HG03558 (cell line): ENCODE measurements at regions not wholly inside any gene's neighbourhood (a gene's known extent, or its start where the extent isn't known, plus 50 kb on each side); places are given as distances from the start of the nearest gene placed in this dataset.
A peak's percentile ranks its signal among the peaks of the same experiment; 100 is the strongest.
"Not testable (repeated sequence)": the region's sequence is repeated elsewhere in the genome, so short reads cannot be mapped to it uniquely, and the experiment has no call there.

ENCODE experiments used
- ATAC-seq: cut with Tn5 transposase; IDR thresholded peaks from one replicate; pipeline ENCODE4 v1.9.1; 2021; ENCODE audit warnings: moderate number of reproducible peaks; ENCODE audit not compliant: unreplicated experiment; ENCODE audit errors: extremely low read depth

DNA sequence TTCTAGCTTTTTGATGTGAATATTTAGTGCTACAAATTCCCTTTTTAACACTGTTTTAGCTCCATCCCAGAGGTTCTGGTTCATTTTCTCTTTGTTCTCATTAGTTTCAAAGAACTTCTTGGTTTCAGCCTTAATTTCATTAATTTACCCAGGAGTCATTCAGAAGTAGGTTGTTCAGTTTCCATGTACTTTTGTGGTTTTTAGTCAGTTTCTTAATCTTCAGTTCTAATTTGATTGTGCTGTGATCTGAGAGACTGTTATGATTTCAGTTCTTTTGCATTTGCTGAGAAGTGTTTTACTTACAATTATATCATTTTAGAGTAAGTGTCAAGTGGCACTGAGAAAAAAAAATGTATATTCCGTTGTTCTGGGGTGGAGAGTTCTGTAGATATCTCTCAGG lies 240.1 kb upstream of the RASA1 start:
- ATAC-seq: no peak

- no peak for ATAC-seq
Measured at GRCh38 chr5:87029951-87030350, 237.7 kb upstream of the RASA1 start.

- no peak for ATAC-seq
Measured at GRCh38 chr5:87030699-87031098, 237.0 kb upstream of the RASA1 start.

DNA sequence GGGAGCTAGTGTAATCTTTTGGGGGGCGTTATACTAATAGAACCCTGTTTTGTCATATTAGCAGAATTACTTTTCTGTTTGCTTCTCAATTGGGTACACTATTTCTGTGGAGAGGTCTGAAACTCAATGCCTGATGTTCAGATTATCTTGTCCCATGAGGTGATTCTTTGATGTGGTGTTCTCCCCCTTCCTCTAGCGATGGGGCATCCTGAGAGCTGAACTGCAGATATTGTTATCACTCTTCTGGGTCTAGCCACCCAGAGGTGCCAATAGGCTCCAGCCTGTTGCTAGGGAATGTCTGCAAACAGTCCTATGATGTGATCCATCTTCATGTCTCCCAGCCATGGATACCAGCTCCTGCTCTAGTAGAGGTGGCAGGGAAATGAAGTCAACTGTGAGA lies 233.1 kb upstream of the RASA1 start:
- ATAC-seq: no peak

- ATAC-seq: no peak
Measured at GRCh38 chr5:87042554-87042953, 225.1 kb upstream of the RASA1 start.

DNA sequence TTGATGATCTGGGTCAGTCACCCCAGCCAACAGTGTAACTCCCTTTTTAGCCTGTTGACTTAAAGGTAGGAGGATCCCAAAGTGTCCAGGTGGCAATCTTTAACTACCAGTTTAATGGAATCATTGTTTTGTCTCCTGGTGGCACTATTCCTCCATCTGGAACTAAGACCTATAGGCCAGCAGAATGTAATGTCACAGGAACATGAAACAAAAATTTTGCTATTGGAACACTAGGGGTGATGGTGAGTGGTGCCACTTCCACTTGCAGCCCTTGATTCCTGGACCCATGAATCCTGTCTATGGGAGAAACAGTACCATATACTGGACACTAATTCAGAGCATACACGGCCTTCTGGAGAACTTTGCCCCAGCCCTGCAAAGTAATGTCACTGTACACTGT lies 219.5 kb upstream of the RASA1 start:
- no peak for ATAC-seq

DNA sequence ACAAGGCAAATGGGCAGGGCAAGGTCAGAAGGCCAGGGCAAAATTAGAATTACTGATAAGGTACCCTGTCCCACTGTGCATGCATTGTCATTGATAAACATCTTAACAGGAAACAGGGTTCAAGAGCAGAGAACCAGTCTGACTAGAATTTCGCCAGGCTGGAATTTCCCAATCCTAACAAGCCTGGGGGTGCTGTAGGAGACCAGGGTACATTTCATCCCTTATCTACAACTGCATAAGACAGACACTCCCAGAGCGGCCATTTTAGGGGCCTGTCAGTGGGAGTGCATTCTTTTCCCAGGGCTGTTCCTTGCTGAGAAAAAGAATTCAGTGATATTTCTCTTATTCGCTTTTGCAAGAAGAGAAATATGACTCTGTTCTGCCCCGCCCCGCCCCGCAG lies 218.7 kb upstream of the RASA1 start:
- not testable (repeated sequence) for ATAC-seq

- no peak for ATAC-seq
Measured at GRCh38 chr5:87051502-87052113, 216.1 kb upstream of the RASA1 start.

GRCh38 chr5:87053146-87053545 lies 214.5 kb upstream of the RASA1 start:
- no peak for ATAC-seq

DNA sequence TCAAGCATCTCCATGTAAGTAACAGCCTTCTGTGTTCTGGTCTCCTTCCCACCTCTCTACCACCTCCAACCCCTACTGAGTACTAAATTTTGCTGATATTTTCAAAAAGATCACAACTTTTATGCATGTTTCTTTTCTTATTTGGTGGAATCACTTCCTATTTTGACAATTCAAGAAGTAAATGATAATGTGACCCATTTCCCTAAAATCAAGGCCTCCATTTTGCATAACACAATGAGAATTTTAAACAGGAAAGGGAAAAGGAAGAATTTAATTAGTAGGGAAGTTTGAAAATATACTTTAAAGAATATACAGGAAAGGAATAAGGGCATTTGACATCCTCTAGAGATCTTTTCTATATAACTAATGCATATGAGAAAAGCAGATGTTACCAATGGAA lies 212.9 kb upstream of the RASA1 start:
- no peak for ATAC-seq

DNA sequence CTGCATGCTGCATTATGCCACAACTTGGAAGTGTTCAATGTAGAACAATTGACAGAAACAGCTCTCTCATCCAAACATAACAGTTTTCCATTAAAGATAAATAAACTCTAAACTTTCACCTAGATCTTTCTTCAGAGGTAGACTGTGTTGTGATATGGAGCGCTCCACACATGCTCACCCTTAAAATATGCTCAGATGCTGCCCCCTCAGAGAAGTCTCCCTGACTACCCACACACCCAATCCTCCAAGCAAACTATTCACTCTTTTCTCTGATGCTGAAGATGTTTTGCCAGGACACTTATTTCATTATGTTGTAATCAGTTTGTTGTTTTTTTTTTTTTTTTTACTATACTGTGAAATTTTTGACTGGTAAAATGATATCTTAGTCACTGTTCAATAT lies 206.6 kb upstream of the RASA1 start:
- ATAC-seq: no peak

GRCh38 chr5:87069311-87069710 lies 198.4 kb upstream of the RASA1 start:
- ATAC-seq: no peak

DNA sequence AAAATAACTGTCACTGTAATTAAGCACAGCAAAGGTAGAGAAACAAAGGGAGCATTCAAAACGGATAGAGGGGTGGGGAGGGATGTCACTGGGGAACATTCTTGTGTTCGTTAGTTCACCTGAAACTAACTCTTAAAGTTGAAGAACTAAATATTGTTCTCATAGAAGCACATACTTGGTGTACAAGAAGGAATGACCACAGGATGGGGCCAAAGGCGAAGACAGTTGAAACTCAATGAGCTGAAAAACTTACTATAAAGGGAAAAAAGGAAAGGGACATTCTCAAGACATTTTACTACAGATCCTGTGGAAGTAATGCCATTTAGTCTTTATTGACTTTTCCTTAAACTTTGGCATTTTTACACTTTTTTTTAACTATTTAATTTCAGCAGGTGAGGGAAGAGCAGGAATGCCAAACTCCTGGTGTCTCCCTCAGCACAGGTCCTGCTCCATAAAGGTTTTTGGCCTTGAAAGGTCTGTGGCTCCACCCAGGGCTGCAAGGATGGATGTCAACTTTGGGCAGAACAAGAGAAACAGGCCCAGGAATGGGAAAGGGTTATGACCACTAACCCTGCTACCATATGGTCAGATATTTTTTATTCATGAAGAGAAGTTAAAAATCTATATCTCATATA lies 197.6 kb upstream of the RASA1 start:
- ATAC-seq: no peak

GRCh38 chr5:87074072-87074471 lies 193.6 kb upstream of the RASA1 start:
- no peak for ATAC-seq

- ATAC-seq: peak; percentile 92
Measured at GRCh38 chr5:87074934-87075541, 192.6 kb upstream of the RASA1 start.

GRCh38 chr5:87076411-87076810 lies 191.3 kb upstream of the RASA1 start:
- ATAC-seq: no peak

DNA sequence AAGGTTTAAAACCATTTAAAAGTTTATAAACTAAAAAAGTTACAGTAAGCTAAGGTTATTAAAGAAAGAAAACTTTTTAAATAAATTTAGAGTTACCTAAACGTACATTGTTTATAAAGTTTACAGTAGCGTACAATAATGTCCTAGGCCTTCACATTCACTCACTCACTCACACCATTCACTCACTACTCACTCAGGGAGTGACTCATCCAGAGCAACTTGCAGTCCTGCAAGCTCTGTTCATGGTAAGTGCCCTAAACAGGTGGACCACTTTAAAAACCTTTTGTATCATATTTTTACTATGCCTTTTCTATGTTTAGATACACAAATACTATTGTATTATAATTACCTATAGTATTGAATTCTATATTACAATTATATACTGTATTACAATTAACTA lies 190.8 kb upstream of the RASA1 start:
- no peak for ATAC-seq

DNA sequence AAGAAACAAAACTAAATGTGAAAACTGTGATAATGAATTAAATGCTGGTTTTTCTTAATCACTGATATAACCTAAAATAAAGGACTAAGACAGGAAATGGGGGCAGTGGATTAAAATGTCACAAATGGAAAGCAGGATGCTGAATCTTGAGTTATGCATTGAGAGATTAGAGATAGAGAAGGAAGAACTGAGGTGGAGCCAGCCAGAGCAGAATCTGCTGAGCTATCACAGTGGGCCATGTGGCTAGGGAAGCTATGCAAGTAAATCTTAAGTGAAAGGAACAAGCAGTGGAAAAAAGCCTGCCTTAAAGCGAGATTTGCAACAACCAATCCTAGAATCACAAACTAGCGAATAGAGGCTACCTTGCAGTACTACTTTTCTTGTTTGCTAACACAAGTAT lies 188.5 kb upstream of the RASA1 start:
- ATAC-seq: no peak

- ATAC-seq: no peak
Measured at GRCh38 chr5:87081016-87081415, 186.7 kb upstream of the RASA1 start.

GRCh38 chr5:87081511-87082372 lies 185.9 kb upstream of the RASA1 start:
- no peak for ATAC-seq

DNA sequence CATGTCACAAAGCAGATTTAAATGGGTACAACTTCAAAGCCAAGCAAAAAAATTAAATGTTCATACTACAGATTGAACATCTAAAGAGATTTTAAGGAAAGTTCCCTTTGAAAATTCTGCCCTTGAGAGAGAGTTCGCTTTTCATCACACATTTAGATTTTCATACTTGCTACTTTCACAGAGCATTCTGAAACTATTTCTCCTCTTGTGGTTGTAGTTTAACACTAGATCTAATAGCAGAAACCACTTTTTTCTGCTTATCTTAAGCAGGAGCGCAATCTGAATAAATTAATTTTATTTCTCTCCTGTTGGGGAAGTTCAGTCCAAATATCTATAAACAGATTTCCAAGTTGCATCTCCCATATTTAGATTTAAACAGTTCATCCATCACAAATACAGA lies 173.3 kb upstream of the RASA1 start:
- no peak for ATAC-seq
